ENCODE measurements at regions not wholly inside any gene's neighbourhood (a gene's known extent, or its start where the extent isn't known, plus 50 kb on each side); places are given as distances from the start of the nearest gene placed in this dataset.

GRCh38 chr2:155502766-155503165 lies 804.3 kb downstream of the KCNJ3 start:
- Histone ChIP-seq H3K36me3 (replicated peaks; ENCODE audit: low read depth, low read length) (no peaks in the 10 kb centered on the region), H3K9ac (ENCODE audit: low read length) (no peak overlapping the region), H3K4me1 (ENCODE audit: low read length) (no peaks in the 10 kb centered on the region), H3K9me3 (ENCODE audit: insufficient read depth, low read length) (no peaks in the 10 kb centered on the region), H3K4me3 (ENCODE audit: low read length) (no peak overlapping the region), H2AFZ (ENCODE audit: low read depth, low read length) (no peak overlapping the region), H3K27ac (ENCODE audit: low read length) (no peak overlapping the region), H3K27me3 (ENCODE audit: low read depth, low read length) (no peaks in the 10 kb centered on the region), H4K20me1 (ENCODE audit: insufficient read depth, low read length) (no peaks in the 10 kb centered on the region), H3K79me2 (ENCODE audit: low read length) (no peaks in the 10 kb centered on the region), H3K4me2 (ENCODE audit: low read length) (no peak overlapping the region)
- TF ChIP-seq, protein P1, sequence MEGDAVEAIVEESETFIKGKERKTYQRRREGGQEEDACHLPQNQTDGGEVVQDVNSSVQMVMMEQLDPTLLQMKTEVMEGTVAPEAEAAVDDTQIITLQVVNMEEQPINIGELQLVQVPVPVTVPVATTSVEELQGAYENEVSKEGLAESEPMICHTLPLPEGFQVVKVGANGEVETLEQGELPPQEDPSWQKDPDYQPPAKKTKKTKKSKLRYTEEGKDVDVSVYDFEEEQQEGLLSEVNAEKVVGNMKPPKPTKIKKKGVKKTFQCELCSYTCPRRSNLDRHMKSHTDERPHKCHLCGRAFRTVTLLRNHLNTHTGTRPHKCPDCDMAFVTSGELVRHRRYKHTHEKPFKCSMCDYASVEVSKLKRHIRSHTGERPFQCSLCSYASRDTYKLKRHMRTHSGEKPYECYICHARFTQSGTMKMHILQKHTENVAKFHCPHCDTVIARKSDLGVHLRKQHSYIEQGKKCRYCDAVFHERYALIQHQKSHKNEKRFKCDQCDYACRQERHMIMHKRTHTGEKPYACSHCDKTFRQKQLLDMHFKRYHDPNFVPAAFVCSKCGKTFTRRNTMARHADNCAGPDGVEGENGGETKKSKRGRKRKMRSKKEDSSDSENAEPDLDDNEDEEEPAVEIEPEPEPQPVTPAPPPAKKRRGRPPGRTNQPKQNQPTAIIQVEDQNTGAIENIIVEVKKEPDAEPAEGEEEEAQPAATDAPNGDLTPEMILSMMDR (IDR thresholded peaks at IDR 0.05; ENCODE audit: low read depth, low read length), result no peak
- no peak for TF ChIP-seq EZH2phosphoT487 (IDR thresholded peaks at IDR 0.05; ENCODE audit: low read depth)

GRCh38 chr2:155498106-155498505 lies 799.6 kb downstream of the KCNJ3 start:
- H3K9me3 ChIP-seq (ENCODE audit: insufficient read depth, low read length), result no peaks in the 10 kb centered on the region
- H3K27me3 ChIP-seq (ENCODE audit: low read depth, low read length), result no peaks in the 10 kb centered on the region
- no peaks in the 10 kb centered on the region for H4K20me1 ChIP-seq (ENCODE audit: insufficient read depth, low read length)
- H3K4me3 ChIP-seq (ENCODE audit: low read length), result no peak overlapping the region
- no peak overlapping the region for H3K9ac ChIP-seq (ENCODE audit: low read length)
- no peak overlapping the region for H2AFZ ChIP-seq (ENCODE audit: low read depth, low read length)
- TF ChIP-seq, protein P1 (IDR thresholded peaks at IDR 0.05; ENCODE audit: low read depth, low read length), result no peak
- TF ChIP-seq EZH2phosphoT487 (IDR thresholded peaks at IDR 0.05; ENCODE audit: low read depth), result no peak
- H3K4me2 ChIP-seq (ENCODE audit: low read length), result no peak overlapping the region
- H3K27ac ChIP-seq (ENCODE audit: low read length), result no peak overlapping the region
- no peaks in the 10 kb centered on the region for H3K4me1 ChIP-seq (ENCODE audit: low read length)
- no peaks in the 10 kb centered on the region for H3K36me3 ChIP-seq (replicated peaks; ENCODE audit: low read depth, low read length)
- H3K79me2 ChIP-seq (ENCODE audit: low read length), result no peaks in the 10 kb centered on the region

DNA sequence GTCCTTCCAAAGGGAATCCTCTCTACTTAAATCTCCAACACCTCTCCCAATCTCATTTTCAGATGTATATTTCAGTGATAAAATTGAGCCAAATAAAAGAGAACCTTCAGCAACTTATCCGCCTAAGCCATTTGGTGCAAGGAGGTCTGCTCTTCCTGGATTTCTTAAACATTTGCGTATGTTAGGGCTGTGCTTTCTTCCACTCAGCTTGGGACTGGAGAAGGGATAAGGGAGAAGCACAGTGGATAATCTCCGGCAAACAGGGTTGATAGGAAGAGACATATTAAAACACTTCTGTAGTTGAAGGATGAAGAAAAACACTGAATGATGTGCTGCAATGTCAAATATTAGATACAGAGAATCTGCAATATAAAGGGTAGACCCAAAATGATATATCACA lies 796.2 kb downstream of the KCNJ3 start:
- H3K9me3 ChIP-seq (ENCODE audit: insufficient read depth, low read length), result no peaks in the 10 kb centered on the region
- TF ChIP-seq, protein P1 (IDR thresholded peaks at IDR 0.05; ENCODE audit: low read depth, low read length), result no peak
- TF ChIP-seq EZH2phosphoT487 (IDR thresholded peaks at IDR 0.05; ENCODE audit: low read depth), result no peak
- H3K4me2 ChIP-seq (ENCODE audit: low read length), result no peak overlapping the region
- no peaks in the 10 kb centered on the region for H3K36me3 ChIP-seq (replicated peaks; ENCODE audit: low read depth, low read length)
- no peaks in the 10 kb centered on the region for H3K27me3 ChIP-seq (ENCODE audit: low read depth, low read length)
- no peak overlapping the region for H3K27ac ChIP-seq (ENCODE audit: low read length)
- H3K4me3 ChIP-seq (ENCODE audit: low read length), result no peak overlapping the region
- no peak overlapping the region for H3K9ac ChIP-seq (ENCODE audit: low read length)
- no peaks in the 10 kb centered on the region for H3K79me2 ChIP-seq (ENCODE audit: low read length)
- H4K20me1 ChIP-seq (ENCODE audit: insufficient read depth, low read length), result no peaks in the 10 kb centered on the region
- no peak overlapping the region for H2AFZ ChIP-seq (ENCODE audit: low read depth, low read length)
- no peaks in the 10 kb centered on the region for H3K4me1 ChIP-seq (ENCODE audit: low read length)

DNA sequence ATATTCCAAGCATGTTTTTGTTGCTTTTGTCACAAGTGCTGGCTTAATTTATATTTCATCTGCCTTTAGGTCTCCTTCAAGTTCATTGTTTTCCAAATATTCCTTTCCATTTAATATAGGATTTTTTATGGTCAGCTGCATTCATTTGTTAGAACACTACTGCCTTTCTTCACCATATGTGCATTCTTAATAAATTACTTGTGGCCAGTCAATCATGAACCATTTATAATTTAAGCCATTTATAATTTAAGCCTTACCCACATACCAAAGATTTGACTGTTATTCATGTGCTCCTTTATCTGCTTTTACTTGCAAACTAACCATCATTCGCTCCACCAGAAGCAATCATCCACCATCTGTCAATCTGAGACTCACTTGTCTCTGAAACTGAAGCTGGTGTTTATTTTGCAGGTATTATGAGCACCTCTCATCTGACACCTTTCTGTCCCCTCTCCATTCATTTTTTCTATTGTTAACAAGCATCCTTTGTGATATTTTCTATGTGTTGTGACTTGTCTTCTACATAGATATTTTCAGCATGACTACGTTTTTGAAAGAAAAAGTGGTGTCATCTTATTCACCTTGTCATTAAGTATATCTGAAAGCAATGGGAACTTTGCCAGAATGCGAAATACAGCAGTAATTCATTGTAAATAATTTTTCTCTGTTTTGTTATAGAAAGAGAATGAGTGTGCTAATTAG lies 786.8 kb downstream of the KCNJ3 start:
- Histone ChIP-seq H3K9me3 (ENCODE audit: insufficient read depth, low read length) (no peaks in the 10 kb centered on the region), H4K20me1 (ENCODE audit: insufficient read depth, low read length) (no peaks in the 10 kb centered on the region), H3K36me3 (replicated peaks; ENCODE audit: low read depth, low read length) (no peaks in the 10 kb centered on the region), H3K79me2 (ENCODE audit: low read length) (no peaks in the 10 kb centered on the region), H3K4me3 (ENCODE audit: low read length) (no peak overlapping the region), H3K4me2 (ENCODE audit: low read length) (no peak overlapping the region), H2AFZ (ENCODE audit: low read depth, low read length) (no peak overlapping the region), H3K27ac (ENCODE audit: low read length) (no peak overlapping the region), H3K9ac (ENCODE audit: low read length) (no peak overlapping the region), H3K4me1 (ENCODE audit: low read length) (no peaks in the 10 kb centered on the region), H3K27me3 (ENCODE audit: low read depth, low read length) (no peaks in the 10 kb centered on the region)
- TF ChIP-seq, protein P1 (IDR thresholded peaks at IDR 0.05; ENCODE audit: low read depth, low read length), result no peak
- TF ChIP-seq EZH2phosphoT487 (IDR thresholded peaks at IDR 0.05; ENCODE audit: low read depth), result no peak
